Astrocyte (in vitro differentiated cells and primary cell): ENCODE measurements at regions not wholly inside any gene's neighbourhood (a gene's known extent, or its start where the extent isn't known, plus 50 kb on each side); places are given as distances from the start of the nearest gene placed in this dataset.

Experiments used
- DNase-seq: peaks from one replicate; pipeline ENCODE4 v3.0.0-alpha.2; 2010; ENCODE audit warnings: low read depth
- FAIRE-seq: peaks from 2 replicates; lab custom pipeline; 2011; peaks lifted over from hg19 to GRCh38; lab: Jason Lieb, UNC
- H2AFZ ChIP-seq: 2 replicates; pipeline ENCODE4 v1.6.0; 2012; ENCODE audit warnings: low read depth, low read length, inconsistent platforms
- H3K27ac ChIP-seq: 2 replicates; pipeline ENCODE4 v1.5.1; 2011; ENCODE audit warnings: low read depth, low read length, inconsistent platforms
- H3K27me3 ChIP-seq: 2 replicates; pipeline ENCODE4 v1.6.0; 2011; ENCODE audit warnings: low read length, inconsistent platforms; ENCODE audit not compliant: insufficient read depth
- H3K36me3 ChIP-seq: 2 replicates; pipeline ENCODE4 v1.5.1; 2011; ENCODE audit warnings: low read length, inconsistent platforms; ENCODE audit not compliant: insufficient read depth
- H3K4me1 ChIP-seq: 2 replicates; pipeline ENCODE4 v1.5.1; 2011; ENCODE audit warnings: low read length, inconsistent platforms; ENCODE audit not compliant: insufficient read depth
- H3K4me2 ChIP-seq: 2 replicates; pipeline ENCODE4 v1.6.0; 2012; ENCODE audit warnings: low read length, inconsistent platforms
- H3K4me3 ChIP-seq: 2 replicates; pipeline ENCODE4 v1.5.1; 2011; ENCODE audit warnings: low read depth, mild to moderate bottlenecking, low read length, inconsistent platforms; ENCODE audit not compliant: insufficient read depth
- H3K79me2 ChIP-seq: 2 replicates; pipeline ENCODE4 v1.6.0; 2012; ENCODE audit warnings: mild to moderate bottlenecking, low read length, inconsistent platforms; ENCODE audit not compliant: insufficient read depth
- H3K9ac ChIP-seq: 2 replicates; pipeline ENCODE4 v1.6.0; 2012; ENCODE audit warnings: mild to moderate bottlenecking, low read length, inconsistent platforms
- H3K9me3 ChIP-seq: 2 replicates; pipeline ENCODE4 v1.5.1; 2012; ENCODE audit warnings: low read depth, mild to moderate bottlenecking, low read length, inconsistent platforms; ENCODE audit not compliant: insufficient read depth
- H4K20me1 ChIP-seq: 2 replicates; pipeline ENCODE4 v1.6.0; 2012; ENCODE audit warnings: low read length, inconsistent platforms; ENCODE audit not compliant: insufficient read depth
- H3K27ac Mint-ChIP-seq: one replicate; pipeline ENCODE4 v1.8.0; 2021; ENCODE audit warnings: mild to moderate bottlenecking, mixed read lengths; ENCODE audit not compliant: unreplicated experiment
- H3K27me3 Mint-ChIP-seq: one replicate; pipeline ENCODE4 v1.8.0; 2021; ENCODE audit warnings: low read depth, mixed read lengths; ENCODE audit not compliant: unreplicated experiment
- H3K36me3 Mint-ChIP-seq: one replicate; pipeline ENCODE4 v1.8.0; 2021; ENCODE audit warnings: low read depth, mixed read lengths; ENCODE audit not compliant: unreplicated experiment
- H3K4me1 Mint-ChIP-seq: one replicate; pipeline ENCODE4 v1.8.0; 2021; ENCODE audit warnings: low read depth, mixed read lengths; ENCODE audit not compliant: unreplicated experiment
- H3K4me3 Mint-ChIP-seq: one replicate; pipeline ENCODE4 v1.8.0; 2021; ENCODE audit warnings: mild to moderate bottlenecking, moderate library complexity, mixed read lengths; ENCODE audit not compliant: unreplicated experiment
- H3K9me3 Mint-ChIP-seq: one replicate; pipeline ENCODE4 v1.8.0; 2021; ENCODE audit warnings: mild to moderate bottlenecking, mixed read lengths; ENCODE audit not compliant: unreplicated experiment
- CTCF ChIP-seq: IDR thresholded peaks from 2 replicates; pipeline ENCODE4 v1.5.1; 2011; ENCODE audit warnings: low read depth, mild to moderate bottlenecking, inconsistent platforms, low read length, moderate library complexity; ENCODE audit not compliant: insufficient read depth
- EZH2 ChIP-seq: IDR thresholded peaks from 2 replicates; pipeline ENCODE4 v1.6.1; 2012; ENCODE audit warnings: mild to moderate bottlenecking, low read length, inconsistent platforms; ENCODE audit not compliant: insufficient read depth

DNA sequence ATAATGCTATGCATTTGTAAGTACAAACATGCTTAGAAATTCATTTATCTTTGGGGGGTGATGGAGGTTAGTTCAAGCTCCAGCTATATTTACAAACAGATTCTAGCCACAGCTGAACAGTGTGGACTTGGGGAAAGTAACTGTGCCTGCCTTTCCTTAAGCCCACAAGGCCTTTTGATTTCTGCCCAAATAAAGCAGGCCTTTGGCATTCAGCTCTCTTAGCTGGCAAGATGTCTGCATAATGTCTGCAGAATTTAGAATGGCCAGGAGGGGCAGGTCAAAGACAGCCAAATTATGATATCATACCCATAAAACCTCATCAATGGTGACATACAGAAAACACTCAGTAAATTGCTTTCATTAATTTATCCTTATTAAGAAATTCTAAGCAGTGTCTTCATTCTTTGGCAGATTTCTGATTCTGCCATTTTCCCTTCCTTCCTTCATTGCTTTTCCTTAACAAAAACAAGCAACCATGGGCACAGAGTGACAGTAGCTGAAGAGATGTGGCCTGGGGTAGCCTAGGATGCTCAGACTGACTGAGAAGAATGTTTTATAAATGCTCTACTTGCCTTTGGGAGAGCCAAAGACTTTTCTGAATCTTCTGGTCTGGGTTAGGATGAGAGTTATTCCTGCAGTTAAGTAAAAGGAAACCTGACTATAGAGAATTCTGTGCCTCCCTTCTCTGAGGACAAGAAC, 538.7 kb upstream of the NR3C2 start:
- Mint-ChIP-seq H3K36me3 (no peaks in the 10 kb centered on the region), H3K9me3 (peaks cover 5% of the 10 kb centered on the region), H3K4me1 (no peaks in the 10 kb centered on the region), H3K4me3 (no peak overlapping the region), H3K27ac (no peak overlapping the region), H3K27me3 (peaks cover 2% of the 10 kb centered on the region)
- Histone ChIP-seq H2AFZ (no peak overlapping the region), H3K27ac (no peak overlapping the region), H3K4me2 (no peak overlapping the region), H3K9me3 (no peaks in the 10 kb centered on the region), H4K20me1 (no peaks in the 10 kb centered on the region), H3K4me3 (no peak overlapping the region), H3K27me3 (no peaks in the 10 kb centered on the region), H3K36me3 (no peaks in the 10 kb centered on the region), H3K79me2 (no peaks in the 10 kb centered on the region), H3K9ac (no peak overlapping the region), H3K4me1 (no peaks in the 10 kb centered on the region)
- no peak for TF ChIP-seq EZH2
- no peak for TF ChIP-seq CTCF
- FAIRE-seq = no peak
- no peak for DNase-seq

- TF ChIP-seq EZH2 (no peak), CTCF (no peak)
- H3K27ac ChIP-seq = no peak overlapping the region
- H3K9me3 ChIP-seq = no peaks in the 10 kb centered on the region
- no peaks in the 10 kb centered on the region for H3K4me1 ChIP-seq
- H3K9me3 Mint-ChIP-seq = peaks cover 5% of the 10 kb centered on the region
- no peaks in the 10 kb centered on the region for H3K79me2 ChIP-seq
- H3K27ac Mint-ChIP-seq = no peak overlapping the region
- no peak overlapping the region for H3K4me3 ChIP-seq
- H3K36me3 Mint-ChIP-seq = no peaks in the 10 kb centered on the region
- H3K36me3 ChIP-seq = no peaks in the 10 kb centered on the region
- no peaks in the 10 kb centered on the region for H3K27me3 ChIP-seq
- H4K20me1 ChIP-seq = no peaks in the 10 kb centered on the region
- no peak overlapping the region for H2AFZ ChIP-seq
- DNase-seq = no peak
- no peak for FAIRE-seq
- H3K27me3 Mint-ChIP-seq = peaks cover 2% of the 10 kb centered on the region
- H3K4me1 Mint-ChIP-seq = no peaks in the 10 kb centered on the region
- no peak overlapping the region for H3K9ac ChIP-seq
- H3K4me2 ChIP-seq = no peak overlapping the region
- no peak overlapping the region for H3K4me3 Mint-ChIP-seq
Measured at GRCh38 chr4:148978301-148978700, 536.1 kb upstream of the NR3C2 start.

DNA sequence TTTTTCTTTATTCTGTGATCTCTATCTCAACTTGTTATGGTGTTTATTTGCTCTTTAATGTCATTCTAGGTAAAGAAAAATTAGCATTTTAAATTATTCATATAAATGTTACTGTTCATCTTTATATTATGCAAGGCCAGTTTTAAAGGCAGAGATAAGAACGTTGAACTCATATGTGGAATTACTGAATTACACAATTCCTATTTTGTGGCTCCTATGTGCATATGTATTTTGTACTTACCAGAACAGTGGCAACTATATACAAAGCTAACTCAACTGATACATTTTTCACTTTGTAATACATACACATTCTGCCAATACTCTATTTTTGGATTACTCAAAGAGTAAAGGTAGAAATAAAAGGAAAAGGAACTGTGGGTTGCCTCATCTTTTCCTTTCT, 533.2 kb upstream of the NR3C2 start:
- Histone ChIP-seq H3K9me3 (no peaks in the 10 kb centered on the region), H2AFZ (no peak overlapping the region), H3K4me2 (no peak overlapping the region), H3K27ac (no peak overlapping the region), H3K9ac (no peak overlapping the region), H3K4me1 (no peaks in the 10 kb centered on the region), H3K79me2 (no peaks in the 10 kb centered on the region), H4K20me1 (no peaks in the 10 kb centered on the region), H3K27me3 (no peaks in the 10 kb centered on the region), H3K4me3 (no peak overlapping the region), H3K36me3 (no peaks in the 10 kb centered on the region)
- Mint-ChIP-seq H3K27me3 (peaks cover 4% of the 10 kb centered on the region), H3K4me1 (no peaks in the 10 kb centered on the region), H3K4me3 (no peak overlapping the region), H3K9me3 (peaks cover 5% of the 10 kb centered on the region), H3K27ac (no peak overlapping the region), H3K36me3 (no peaks in the 10 kb centered on the region)
- DNase-seq (no peak), FAIRE-seq (no peak)
- TF ChIP-seq CTCF = no peak
- no peak for TF ChIP-seq EZH2
